ENCODE measurements at regions not wholly inside any gene's neighbourhood (a gene's known extent, or its start where the extent isn't known, plus 50 kb on each side); places are given as distances from the start of the nearest gene placed in this dataset.
"Not testable (repeated sequence)": the region's sequence is repeated elsewhere in the genome, so short reads cannot be mapped to it uniquely, and the experiment has no call there.

- no peak for DNase-seq
Observed at GRCh38 chr1:118828038-118828437, 160.1 kb downstream of the TBX15 start.

- no peak for DNase-seq
Observed at GRCh38 chr1:118827636-118828035, 160.5 kb downstream of the TBX15 start.

GRCh38 chr1:118827207-118827606 lies 160.9 kb downstream of the TBX15 start:
- DNase-seq: no peak

- no peak for DNase-seq
Observed at GRCh38 chr1:118826669-118827068, 161.5 kb downstream of the TBX15 start.

GRCh38 chr1:118825619-118826018 lies 162.5 kb downstream of the TBX15 start:
- no peak for DNase-seq

- no peak for DNase-seq
Observed at GRCh38 chr1:118821801-118822200, 166.3 kb downstream of the TBX15 start.

- DNase-seq: no peak
Observed at GRCh38 chr1:118820864-118821263, 167.3 kb downstream of the TBX15 start.

- no peak for DNase-seq
Observed at GRCh38 chr1:118815909-118816308, 172.2 kb downstream of the TBX15 start.

- no peak for DNase-seq
Observed at GRCh38 chr1:118812555-118812954, 175.6 kb downstream of the TBX15 start.

GRCh38 chr1:118811156-118811555 lies 177.0 kb downstream of the TBX15 start:
- no peak for DNase-seq

- DNase-seq: no peak
Observed at GRCh38 chr1:118809586-118809985, 178.6 kb downstream of the TBX15 start.

- DNase-seq: not testable (repeated sequence)
Observed at GRCh38 chr1:118803128-118803527, 185.0 kb downstream of the TBX15 start.

GRCh38 chr1:118791094-118791691 lies 196.9 kb downstream of the TBX15 start:
- DNase-seq: no peak

- DNase-seq: peak; percentile 29
Observed at GRCh38 chr1:118788463-118788862, 199.7 kb downstream of the TBX15 start.

GRCh38 chr1:118786454-118787155 lies 201.5 kb downstream of the TBX15 start:
- no peak for DNase-seq

GRCh38 chr1:118785246-118785645 lies 202.9 kb downstream of the TBX15 start:
- DNase-seq: no peak

GRCh38 chr1:118783095-118783758 lies 204.9 kb downstream of the TBX15 start:
- DNase-seq: peak; percentile 2

GRCh38 chr1:118773656-118774055 lies 214.5 kb downstream of the TBX15 start:
- no peak for DNase-seq

- DNase-seq: no peak
Observed at GRCh38 chr1:118767971-118768370, 220.2 kb downstream of the TBX15 start.

GRCh38 chr1:118753976-118754375 lies 234.2 kb downstream of the TBX15 start:
- DNase-seq: no peak

GRCh38 chr1:118751166-118751565 lies 237.0 kb downstream of the TBX15 start:
- no peak for DNase-seq

GRCh38 chr1:118744420-118744819 lies 243.7 kb downstream of the TBX15 start:
- no peak for DNase-seq

- no peak for DNase-seq
Observed at GRCh38 chr1:118739501-118739900, 248.6 kb downstream of the TBX15 start.

GRCh38 chr1:118736322-118736721 lies 251.8 kb downstream of the TBX15 start:
- no peak for DNase-seq

Data from NCI-H2081 treated with DMSO at 0.1 percent for 48 hours (cell line).